HK-2 (cell line): ENCODE measurements at regions not wholly inside any gene's neighbourhood (a gene's known extent, or its start where the extent isn't known, plus 50 kb on each side); places are given as distances from the start of the nearest gene placed in this dataset.

Experiments
- DNase-seq: peaks from one replicate; pipeline ENCODE4 v3.0.0-alpha.2; 2018; ENCODE audit not compliant: unreplicated experiment

DNA sequence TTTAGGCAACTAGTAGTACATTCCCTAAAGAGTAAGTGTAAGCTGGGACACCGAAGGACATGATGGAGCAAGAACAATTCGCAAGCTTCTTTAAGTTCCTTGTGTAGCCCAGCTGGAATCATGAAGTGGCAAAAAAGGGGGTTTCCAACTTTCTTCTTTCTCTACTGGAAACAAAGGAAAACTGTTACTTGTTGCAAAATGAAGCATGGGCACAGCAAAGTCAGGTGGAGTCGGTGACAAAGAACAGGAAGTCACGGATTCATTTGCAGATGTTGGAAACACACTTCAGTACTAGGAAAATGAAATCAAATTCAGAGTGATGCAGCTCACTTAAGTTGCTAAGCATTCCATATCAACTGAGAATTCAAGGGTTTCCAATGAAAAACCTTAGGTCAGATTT is 706.9 kb upstream of the STXBP6 start:
- DNase-seq: no peak

GRCh38 chr14:25753130-25753529 is 703.2 kb upstream of the STXBP6 start:
- no peak for DNase-seq

DNA sequence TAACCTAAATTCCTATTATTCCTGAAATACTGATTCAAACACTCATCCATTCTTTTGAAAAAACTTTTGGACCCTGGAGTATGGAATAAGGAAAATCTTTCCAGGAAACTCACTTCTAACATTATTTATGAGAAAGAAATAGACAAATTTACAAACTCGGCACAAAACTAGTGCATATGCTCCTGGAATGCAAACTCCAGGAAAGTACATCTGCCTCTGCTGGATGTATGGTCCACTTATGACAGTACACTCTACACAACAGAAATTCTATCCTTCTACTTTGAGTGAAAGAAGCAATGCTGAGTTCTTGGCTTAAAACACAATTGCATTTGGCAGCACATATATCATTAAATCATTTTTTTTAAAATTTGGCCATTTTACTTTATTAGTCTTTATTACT is 700.5 kb upstream of the STXBP6 start:
- DNase-seq: no peak
